ENCODE measurements at regions not wholly inside any gene's neighbourhood (a gene's known extent, or its start where the extent isn't known, plus 50 kb on each side); places are given as distances from the start of the nearest gene placed in this dataset.

DNA sequence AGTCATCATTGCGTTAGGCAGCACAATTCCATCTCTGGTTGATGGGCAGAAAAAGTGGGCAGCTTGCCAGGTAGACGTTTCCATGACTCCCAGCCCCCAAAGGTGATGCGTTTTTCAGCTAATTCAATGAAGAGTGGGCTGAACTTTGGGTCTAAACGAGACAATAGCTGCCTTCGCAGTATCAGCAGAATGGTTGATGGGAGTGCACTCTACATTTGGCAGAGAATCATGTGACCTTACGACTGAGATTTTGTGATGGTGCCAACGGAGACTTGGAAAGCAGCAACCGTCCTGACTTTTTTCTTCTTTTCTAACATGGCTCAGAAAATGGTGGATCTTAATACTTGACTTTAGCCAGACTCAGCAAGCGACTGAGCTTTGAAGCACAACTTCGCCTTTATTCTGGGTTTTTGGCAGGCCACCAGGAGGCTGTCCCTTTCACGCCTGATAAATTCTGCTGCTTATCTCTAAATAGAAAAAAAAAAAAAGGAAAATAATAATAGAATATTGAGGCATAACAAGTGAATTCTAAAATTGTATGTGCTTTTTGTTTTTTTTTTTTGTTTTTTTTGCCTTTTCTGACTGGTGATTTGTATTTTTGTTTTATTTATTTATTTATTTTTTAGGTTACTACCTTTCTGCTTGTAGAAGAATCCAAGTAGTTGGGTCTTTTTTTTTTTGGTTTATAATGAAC, 804.8 kb downstream of the USP25 start:
- no peak for DNase-seq (ENCODE audit: low read depth)
- peaks cover 28% of the 10 kb centered on the region for H3K4me1 ChIP-seq (ENCODE audit: control insufficient read depth, insufficient read depth, low read length)
- H3K36me3 ChIP-seq (ENCODE audit: control insufficient read depth, insufficient read depth, low read length, severe bottlenecking) = no peaks in the 10 kb centered on the region
- peak overlapping the region; percentile 88 for H3K4me3 ChIP-seq (ENCODE audit: low read length)
- H3K9ac ChIP-seq (ENCODE audit: low read length) = peak overlapping the region; percentile 92
- H3K27me3 ChIP-seq (replicated peaks; ENCODE audit: control insufficient read depth, insufficient read depth, low read length) = no peaks in the 10 kb centered on the region
- no peaks in the 10 kb centered on the region for H3K9me3 ChIP-seq (ENCODE audit: control insufficient read depth, low read length)

DNA sequence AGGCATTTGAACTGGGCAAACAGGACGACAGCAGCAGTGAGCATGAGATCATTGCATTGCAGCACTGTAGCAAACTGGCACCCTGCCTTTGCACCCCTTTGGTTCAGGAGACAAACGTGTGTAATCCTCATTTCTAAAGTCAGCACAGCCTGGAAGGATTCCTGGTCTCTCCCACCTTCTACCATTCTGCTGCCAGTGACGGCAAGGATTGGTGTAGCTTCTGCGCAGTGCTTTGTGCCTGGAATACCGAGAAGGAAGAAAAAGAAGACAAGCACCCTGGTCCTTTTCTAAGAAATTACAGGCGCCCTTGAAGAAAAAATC, 805.3 kb downstream of the USP25 start:
- Histone ChIP-seq H3K4me1 (ENCODE audit: control insufficient read depth, insufficient read depth, low read length) (peaks cover 29% of the 10 kb centered on the region), H3K27me3 (replicated peaks; ENCODE audit: control insufficient read depth, insufficient read depth, low read length) (no peaks in the 10 kb centered on the region), H3K36me3 (ENCODE audit: control insufficient read depth, insufficient read depth, low read length, severe bottlenecking) (peaks cover 3% of the 10 kb centered on the region), H3K4me3 (ENCODE audit: low read length) (peak overlapping the region; percentile 88), H3K9me3 (ENCODE audit: control insufficient read depth, low read length) (no peaks in the 10 kb centered on the region), H3K9ac (ENCODE audit: low read length) (peak overlapping the region; percentile 92)
- DNase-seq (ENCODE audit: low read depth) = no peak

DNA sequence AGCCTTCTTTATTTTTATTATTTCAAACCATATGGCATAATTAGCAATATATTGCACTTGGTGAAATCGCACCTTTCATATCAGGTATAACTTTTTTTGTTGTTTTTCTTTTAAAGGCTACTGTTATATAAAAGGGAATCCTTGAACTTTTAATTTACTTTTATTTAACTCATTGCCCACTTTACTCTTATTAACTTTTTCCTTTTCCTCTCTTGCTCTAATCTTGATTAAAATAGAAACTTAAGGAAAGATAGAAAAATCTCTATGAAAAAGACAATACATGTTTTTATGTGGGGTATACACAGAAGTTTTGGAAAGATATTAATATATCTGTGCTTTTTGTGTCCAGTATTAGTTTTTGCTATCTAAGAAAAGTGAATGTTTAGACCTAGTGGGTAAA, 805.8 kb downstream of the USP25 start:
- Histone ChIP-seq H3K4me3 (ENCODE audit: low read length) (peak overlapping the region; percentile 88), H3K36me3 (ENCODE audit: control insufficient read depth, insufficient read depth, low read length, severe bottlenecking) (peaks cover 3% of the 10 kb centered on the region), H3K9ac (ENCODE audit: low read length) (peak overlapping the region; percentile 92), H3K27me3 (replicated peaks; ENCODE audit: control insufficient read depth, insufficient read depth, low read length) (no peaks in the 10 kb centered on the region), H3K4me1 (ENCODE audit: control insufficient read depth, insufficient read depth, low read length) (peaks cover 29% of the 10 kb centered on the region), H3K9me3 (ENCODE audit: control insufficient read depth, low read length) (no peaks in the 10 kb centered on the region)
- no peak for DNase-seq (ENCODE audit: low read depth)

DNA sequence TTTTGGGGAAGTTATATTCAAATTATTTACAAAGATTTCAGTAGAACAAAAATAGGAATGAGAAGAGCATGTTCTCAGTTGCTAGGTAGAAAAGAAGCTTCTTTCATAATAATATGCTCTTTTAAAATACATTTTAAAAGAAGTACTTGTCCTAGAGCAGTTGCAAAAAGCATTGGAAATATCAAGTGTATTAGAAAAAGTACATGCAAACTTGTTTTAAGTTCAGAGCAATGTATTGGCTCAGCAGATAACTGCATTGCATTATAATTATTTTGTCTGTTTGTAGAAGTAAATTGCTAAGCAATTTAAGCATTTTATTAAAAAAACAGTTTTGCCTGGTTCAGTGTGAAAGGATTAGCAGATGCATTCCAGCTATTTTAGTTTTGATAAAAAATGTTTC, 806.4 kb downstream of the USP25 start:
- H3K9ac ChIP-seq (ENCODE audit: low read length) = peak overlapping the region; percentile 92
- no peak for DNase-seq (ENCODE audit: low read depth)
- peaks cover 3% of the 10 kb centered on the region for H3K36me3 ChIP-seq (ENCODE audit: control insufficient read depth, insufficient read depth, low read length, severe bottlenecking)
- H3K9me3 ChIP-seq (ENCODE audit: control insufficient read depth, low read length) = no peaks in the 10 kb centered on the region
- H3K4me1 ChIP-seq (ENCODE audit: control insufficient read depth, insufficient read depth, low read length) = peaks cover 29% of the 10 kb centered on the region
- H3K4me3 ChIP-seq (ENCODE audit: low read length) = peak overlapping the region; percentile 88
- H3K27me3 ChIP-seq (replicated peaks; ENCODE audit: control insufficient read depth, insufficient read depth, low read length) = no peaks in the 10 kb centered on the region

DNA sequence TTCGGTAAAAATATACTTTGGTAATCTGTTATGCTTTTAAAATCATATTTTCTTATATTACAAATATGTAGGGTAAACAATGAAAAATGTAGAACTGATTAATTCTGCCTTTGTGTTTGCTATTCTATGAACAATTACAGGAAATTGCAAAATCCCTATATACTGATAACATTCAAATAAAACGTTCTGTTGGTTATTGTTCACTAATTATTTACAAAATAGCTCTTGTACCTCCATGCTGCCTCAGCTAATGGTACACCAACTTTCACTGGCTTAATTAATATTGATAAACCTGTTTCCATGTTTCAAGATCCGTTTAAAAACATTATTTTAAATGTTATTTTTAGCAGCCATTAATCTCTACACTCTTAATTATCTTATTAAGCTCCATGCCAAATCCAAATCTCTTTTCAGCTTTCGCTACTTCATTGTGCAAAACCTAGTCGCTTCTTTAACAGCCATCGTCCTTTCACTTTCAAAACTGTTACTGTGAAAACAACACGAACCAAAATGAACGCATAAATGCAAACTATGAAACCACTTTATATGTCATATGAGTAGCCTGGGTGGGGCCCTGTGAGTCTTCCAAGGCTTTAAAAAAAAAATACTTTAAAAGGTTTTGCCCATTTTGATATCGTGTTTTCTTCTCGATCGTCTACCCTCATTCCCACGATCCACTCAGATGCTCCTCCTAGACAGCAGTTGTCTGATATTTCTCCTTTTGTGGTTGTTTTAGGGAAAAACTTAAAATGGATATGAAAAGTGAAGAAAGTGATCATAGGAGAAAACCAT, 807.1 kb downstream of the USP25 start:
- no peak for DNase-seq (ENCODE audit: low read depth)
- H3K27me3 ChIP-seq (replicated peaks; ENCODE audit: control insufficient read depth, insufficient read depth, low read length) = no peaks in the 10 kb centered on the region
- H3K4me1 ChIP-seq (ENCODE audit: control insufficient read depth, insufficient read depth, low read length) = peaks cover 29% of the 10 kb centered on the region
- peak overlapping the region; percentile 88 for H3K4me3 ChIP-seq (ENCODE audit: low read length)
- H3K9ac ChIP-seq (ENCODE audit: low read length) = peak overlapping the region; percentile 92
- H3K36me3 ChIP-seq (ENCODE audit: control insufficient read depth, insufficient read depth, low read length, severe bottlenecking) = peaks cover 3% of the 10 kb centered on the region
- no peaks in the 10 kb centered on the region for H3K9me3 ChIP-seq (ENCODE audit: control insufficient read depth, low read length)

DNA sequence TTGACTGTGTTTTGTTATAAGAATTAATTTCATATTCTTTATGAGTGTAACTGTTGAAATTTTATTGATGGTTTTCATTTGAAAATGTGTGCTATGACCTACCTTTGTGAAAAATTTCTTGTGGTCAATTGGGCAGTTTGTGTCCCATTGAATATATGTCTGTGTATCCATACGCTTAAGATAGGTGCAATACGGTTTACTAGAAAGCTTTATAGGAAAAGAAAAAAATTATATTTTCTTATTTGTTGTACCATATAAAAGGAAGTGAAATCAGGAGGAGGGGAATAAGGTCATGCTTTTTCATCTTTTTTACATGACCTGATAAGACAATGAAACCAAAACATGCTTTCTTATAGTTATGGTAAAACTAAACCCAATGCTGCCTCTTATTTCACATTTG, 807.7 kb downstream of the USP25 start:
- Histone ChIP-seq H3K9ac (ENCODE audit: low read length) (peak overlapping the region; percentile 92), H3K36me3 (ENCODE audit: control insufficient read depth, insufficient read depth, low read length, severe bottlenecking) (peaks cover 3% of the 10 kb centered on the region), H3K4me1 (ENCODE audit: control insufficient read depth, insufficient read depth, low read length) (peaks cover 24% of the 10 kb centered on the region), H3K9me3 (ENCODE audit: control insufficient read depth, low read length) (no peaks in the 10 kb centered on the region), H3K27me3 (replicated peaks; ENCODE audit: control insufficient read depth, insufficient read depth, low read length) (no peaks in the 10 kb centered on the region), H3K4me3 (ENCODE audit: low read length) (peak overlapping the region; percentile 88)
- DNase-seq (ENCODE audit: low read depth) = no peak

DNA sequence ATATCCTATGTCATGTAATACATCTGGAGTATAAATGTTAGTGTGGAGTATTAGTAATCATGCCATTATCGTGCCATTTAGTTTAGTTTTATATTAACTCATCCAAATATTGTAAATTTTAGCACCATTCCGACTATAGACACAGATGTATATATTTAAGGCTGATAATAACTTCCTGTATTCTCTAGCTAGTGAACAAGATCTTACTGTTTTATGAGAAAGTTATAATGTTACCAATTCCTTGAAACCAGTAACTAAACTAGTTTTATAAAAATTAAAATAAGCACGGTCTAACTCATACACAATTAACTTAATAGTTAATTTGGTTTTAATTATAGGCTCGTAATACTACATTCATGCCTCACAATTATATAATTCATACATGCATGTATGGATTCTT, 808.6 kb downstream of the USP25 start:
- Histone ChIP-seq H3K27me3 (replicated peaks; ENCODE audit: control insufficient read depth, insufficient read depth, low read length) (no peaks in the 10 kb centered on the region), H3K4me3 (ENCODE audit: low read length) (peak overlapping the region; percentile 88), H3K9me3 (ENCODE audit: control insufficient read depth, low read length) (no peaks in the 10 kb centered on the region), H3K4me1 (ENCODE audit: control insufficient read depth, insufficient read depth, low read length) (peaks cover 17% of the 10 kb centered on the region), H3K36me3 (ENCODE audit: control insufficient read depth, insufficient read depth, low read length, severe bottlenecking) (peaks cover 3% of the 10 kb centered on the region), H3K9ac (ENCODE audit: low read length) (peak overlapping the region; percentile 92)
- DNase-seq (ENCODE audit: low read depth) = no peak

DNA sequence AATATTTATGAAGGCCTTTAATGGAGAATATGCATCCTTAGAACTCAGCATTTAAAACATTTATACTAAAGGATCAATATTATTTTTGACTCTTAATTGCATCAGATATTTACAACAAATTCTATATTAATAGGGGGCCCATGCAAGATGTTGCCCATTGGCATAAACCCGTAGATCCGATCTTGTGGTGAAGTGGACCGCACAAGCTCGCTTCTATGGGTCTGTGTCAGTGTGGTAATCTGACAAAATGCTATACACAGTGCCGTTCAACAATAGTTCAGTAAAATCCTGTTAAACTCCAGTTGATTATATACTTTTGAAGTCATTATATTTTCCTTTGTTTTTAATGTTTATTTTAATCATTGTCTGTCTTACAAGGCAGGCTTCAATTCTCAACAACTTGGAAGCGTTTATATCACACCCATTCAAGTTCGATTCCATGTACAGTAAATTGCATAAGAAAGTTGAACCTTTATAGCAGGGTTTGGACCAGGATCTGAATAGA, 809.2 kb downstream of the USP25 start:
- Histone ChIP-seq H3K36me3 (ENCODE audit: control insufficient read depth, insufficient read depth, low read length, severe bottlenecking) (peaks cover 3% of the 10 kb centered on the region), H3K9me3 (ENCODE audit: control insufficient read depth, low read length) (no peaks in the 10 kb centered on the region), H3K9ac (ENCODE audit: low read length) (peak overlapping the region; percentile 92), H3K4me1 (ENCODE audit: control insufficient read depth, insufficient read depth, low read length) (peaks cover 12% of the 10 kb centered on the region), H3K4me3 (ENCODE audit: low read length) (peak overlapping the region; percentile 88), H3K27me3 (replicated peaks; ENCODE audit: control insufficient read depth, insufficient read depth, low read length) (no peaks in the 10 kb centered on the region)
- DNase-seq (ENCODE audit: low read depth) = no peak

DNA sequence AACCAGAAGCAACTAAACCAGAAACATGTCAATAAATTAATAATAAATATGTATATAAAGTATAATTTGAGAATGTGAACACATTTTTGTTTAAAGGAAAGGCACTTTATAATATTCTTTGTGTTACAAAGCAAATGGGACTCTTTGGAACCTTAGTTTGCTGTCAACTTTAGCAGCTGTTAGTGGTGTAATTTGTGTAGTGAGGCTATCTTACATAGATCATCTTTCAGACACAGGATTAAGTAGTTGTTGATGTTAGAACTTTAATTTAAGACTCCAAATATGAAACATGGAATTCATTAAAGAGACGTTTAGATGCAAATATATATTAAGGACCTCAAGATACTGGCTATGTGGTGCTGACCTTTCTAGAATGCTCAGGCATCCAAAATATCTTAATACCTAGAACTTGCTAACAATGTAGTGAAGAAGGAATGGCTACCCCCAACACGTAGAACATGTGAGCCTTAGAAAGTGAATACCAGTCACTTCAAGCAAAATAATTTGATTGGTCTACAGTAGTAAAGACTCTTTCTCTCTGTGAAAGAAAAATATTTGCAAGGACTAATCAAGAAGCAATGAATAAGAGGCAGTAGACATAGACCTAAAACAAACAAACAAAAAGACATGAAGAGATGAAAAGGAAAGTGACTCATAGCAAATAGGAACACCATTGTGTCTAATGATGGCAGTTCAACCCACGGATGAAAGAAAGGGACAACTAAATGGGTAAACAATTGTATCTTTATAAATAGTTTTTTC, 811.4 kb downstream of the USP25 start:
- no peak for DNase-seq (ENCODE audit: low read depth)
- H3K9me3 ChIP-seq (ENCODE audit: control insufficient read depth, low read length) = no peaks in the 10 kb centered on the region
- H3K27me3 ChIP-seq (replicated peaks; ENCODE audit: control insufficient read depth, insufficient read depth, low read length) = no peaks in the 10 kb centered on the region
- no peak overlapping the region for H3K9ac ChIP-seq (ENCODE audit: low read length)
- peaks cover 12% of the 10 kb centered on the region for H3K4me1 ChIP-seq (ENCODE audit: control insufficient read depth, insufficient read depth, low read length)
- peaks cover 3% of the 10 kb centered on the region for H3K36me3 ChIP-seq (ENCODE audit: control insufficient read depth, insufficient read depth, low read length, severe bottlenecking)
- H3K4me3 ChIP-seq (ENCODE audit: low read length) = no peak overlapping the region

DNA sequence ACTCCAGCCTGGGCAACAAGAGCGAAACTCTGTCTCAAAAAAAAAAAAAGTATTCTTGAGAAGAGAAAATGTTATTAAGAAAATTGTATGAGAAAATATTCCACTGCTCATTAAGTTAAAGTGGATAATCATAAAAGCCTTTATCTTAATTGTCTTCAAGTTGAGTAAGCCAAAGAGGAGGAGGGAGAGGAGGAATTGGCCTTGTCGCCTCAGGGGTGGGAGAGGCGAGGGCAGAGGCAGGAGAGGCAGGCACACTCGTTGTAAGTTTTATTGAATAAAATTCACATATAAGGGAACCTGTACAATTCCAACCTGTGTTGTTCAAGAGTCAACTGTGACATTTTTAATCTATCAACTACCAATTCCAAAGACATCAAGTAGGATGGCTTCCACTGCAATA, 820.3 kb downstream of the USP25 start:
- Histone ChIP-seq H3K9me3 (ENCODE audit: control insufficient read depth, low read length) (no peaks in the 10 kb centered on the region), H3K4me1 (ENCODE audit: control insufficient read depth, insufficient read depth, low read length) (peaks cover 4% of the 10 kb centered on the region)
- DNase-seq (ENCODE audit: low read depth) = no peak

More for the DNA sequence above, 820.3 kb downstream of the USP25 start:
- H3K4me3 ChIP-seq (ENCODE audit: low read length) = no peak overlapping the region
- H3K27me3 ChIP-seq (replicated peaks; ENCODE audit: control insufficient read depth, insufficient read depth, low read length) = no peaks in the 10 kb centered on the region
- no peak overlapping the region for H3K9ac ChIP-seq (ENCODE audit: low read length)
- no peaks in the 10 kb centered on the region for H3K36me3 ChIP-seq (ENCODE audit: control insufficient read depth, insufficient read depth, low read length, severe bottlenecking)
